ENCODE measurements at regions not wholly inside any gene's neighbourhood (a gene's known extent, or its start where the extent isn't known, plus 50 kb on each side); places are given as distances from the start of the nearest gene placed in this dataset.

GRCh38 chr11:101401245-101401644 lies 182.6 kb downstream of the TRPC6 start (continued):
- TF ChIP-seq RBBP5 (IDR thresholded peaks at IDR 0.05; ENCODE audit: borderline replicate concordance, low read depth, low read length) (no peak), RNF2 (IDR thresholded peaks at IDR 0.05; ENCODE audit: borderline replicate concordance, low read depth, low read length, missing control alignments, poor library complexity, severe bottlenecking) (no peak), CHD2 (IDR thresholded peaks at IDR 0.05; ENCODE audit: low read length) (no peak), E2F6 (IDR thresholded peaks at IDR 0.05) (no peak), CTBP2 (IDR thresholded peaks at IDR 0.05; ENCODE audit: borderline replicate concordance, insufficient read depth, insufficient read length, low read length) (no peak), CHD1 (IDR thresholded peaks at IDR 0.05; ENCODE audit: low read depth, low read length) (no peak)
